OCI-LY3 (cell line): ENCODE measurements at regions not wholly inside any gene's neighbourhood (a gene's known extent, or its start where the extent isn't known, plus 50 kb on each side); places are given as distances from the start of the nearest gene placed in this dataset.

Experiments
- CTCF ChIP-seq: fragments of 200-600, 300-600 bp; sonication (generic); IDR thresholded peaks from 2 replicates; pipeline ENCODE4 v1.5.1; 2014; ENCODE audit warnings: antibody characterized with exemption, low read length, low read depth
- EZH2phosphoT487 ChIP-seq: fragments of 200-600 bp; shearing (Covaris generic); IDR thresholded peaks from 2 replicates; pipeline ENCODE4 v1.6.1; 2018; ENCODE audit warnings: antibody characterized with exemption, mixed run types, low read depth

- no peak for TF ChIP-seq CTCF
- TF ChIP-seq EZH2phosphoT487, result no peak
Measured at GRCh38 chr3:168596175-168596823, 500.6 kb upstream of the GOLIM4 start.
